NCI-H2196 (cell line): ENCODE measurements at regions not wholly inside any gene's neighbourhood (a gene's known extent, or its start where the extent isn't known, plus 50 kb on each side); places are given as distances from the start of the nearest gene placed in this dataset.

Experiments used
- DNase-seq: peaks from one replicate; lab custom pipeline; 2025; ENCODE audit not compliant: unreplicated experiment; lab: John Stamatoyannopoulos, UW

GRCh38 chr12:58131986-58132755 lies 190.8 kb downstream of the ATP23 start:
- DNase-seq = no peak

GRCh38 chr12:58138424-58138823 lies 197.1 kb downstream of the ATP23 start:
- DNase-seq = no peak

GRCh38 chr12:58139894-58140293 lies 198.5 kb downstream of the ATP23 start:
- DNase-seq = no peak

- DNase-seq = no peak
These were observed 199.0 kb downstream of the ATP23 start for GRCh38 chr12:58140395-58140794.

- no peak for DNase-seq
These were observed 201.6 kb downstream of the ATP23 start for GRCh38 chr12:58142991-58143390.

GRCh38 chr12:58143498-58143995 lies 202.2 kb downstream of the ATP23 start:
- no peak for DNase-seq

GRCh38 chr12:58148405-58148804 lies 207.0 kb downstream of the ATP23 start:
- DNase-seq = no peak

GRCh38 chr12:58148976-58149375 lies 207.6 kb downstream of the ATP23 start:
- no peak for DNase-seq

GRCh38 chr12:58154359-58154758 lies 213.0 kb downstream of the ATP23 start:
- DNase-seq = no peak

GRCh38 chr12:58156697-58157096 lies 215.3 kb downstream of the ATP23 start:
- DNase-seq = no peak

- no peak for DNase-seq
These were observed 218.6 kb downstream of the ATP23 start for GRCh38 chr12:58159941-58160340.

- DNase-seq = no peak
These were observed 220.4 kb downstream of the ATP23 start for GRCh38 chr12:58161773-58162172.

GRCh38 chr12:58163021-58163420 lies 221.7 kb downstream of the ATP23 start:
- no peak for DNase-seq

GRCh38 chr12:58166643-58167042 lies 225.3 kb downstream of the ATP23 start:
- no peak for DNase-seq

- DNase-seq = no peak
These were observed 226.3 kb downstream of the ATP23 start for GRCh38 chr12:58167622-58168021.

GRCh38 chr12:58169826-58170225 lies 228.5 kb downstream of the ATP23 start:
- no peak for DNase-seq

GRCh38 chr12:58171914-58172313 lies 230.5 kb downstream of the ATP23 start:
- DNase-seq = no peak

GRCh38 chr12:58172433-58173073 lies 231.2 kb downstream of the ATP23 start:
- no peak for DNase-seq

- DNase-seq = no peak
These were observed 232.9 kb downstream of the ATP23 start for GRCh38 chr12:58174316-58174715.

GRCh38 chr12:58176296-58176869 lies 235.0 kb downstream of the ATP23 start:
- peak; percentile 21 for DNase-seq

- DNase-seq = no peak
These were observed 236.0 kb downstream of the ATP23 start for GRCh38 chr12:58177366-58177765.

GRCh38 chr12:58184212-58184611 lies 242.8 kb downstream of the ATP23 start:
- no peak for DNase-seq
